IMR-90 (cell line): ENCODE measurements at regions not wholly inside any gene's neighbourhood (a gene's known extent, or its start where the extent isn't known, plus 50 kb on each side); places are given as distances from the start of the nearest gene placed in this dataset.

Source experiments
- ATAC-seq: fragments of 200-7000 bp; cut with Tn5 transposase; 2 replicates; pipeline ENCODE4 v1.9.1; 2020; ENCODE audit warnings: low read depth, mild to moderate bottlenecking, moderate library complexity
- BruUV-seq: library from RNA; stranded (reverse); fragments of 400-500 nt; replicated peaks from 2 replicates; lab custom pipeline; 2021; lab: Mats Ljungman, UMichigan
- CTCF ChIA-PET: fragments of 300-600 bp; formaldehyde crosslinking; extraction: SDS; loops from one replicate; lab custom pipeline; 2021; ENCODE audit warnings: antibody characterized with exemption; lab: Yijun Ruan, JAX
- POLR2A ChIA-PET: fragments of 300-600 bp; sonication (Branson Sonifier 250); formaldehyde crosslinking; loops from one replicate; lab custom pipeline; 2022; ENCODE audit warnings: antibody characterized with exemption; ENCODE audit not compliant: unreplicated experiment; lab: Charles Lee
- DNase-seq: peaks from one replicate; pipeline ENCODE4 v3.0.0; 2013
- H2AFZ ChIP-seq: replicated peaks from 2 replicates; pipeline ENCODE3; 2013; ENCODE audit warnings: low read length, mild to moderate bottlenecking; ENCODE audit not compliant: poor library complexity
- H2AK5ac ChIP-seq: 2 replicates; pipeline ENCODE4 v1.6.1; 2013; ENCODE audit warnings: low read depth, low read length, inconsistent platforms
- H2AK9ac ChIP-seq: replicated peaks from 2 replicates; pipeline ENCODE3; 2013; ENCODE audit warnings: mild to moderate bottlenecking, low read depth, low read length, moderate library complexity; ENCODE audit not compliant: poor library complexity
- H2BK120ac ChIP-seq: 2 replicates; pipeline ENCODE4 v1.6.1; 2013; ENCODE audit warnings: low read depth, low read length, inconsistent platforms
- H2BK15ac ChIP-seq: 3 replicates; pipeline ENCODE4 v1.6.1; 2013; ENCODE audit warnings: low read depth, low read length, inconsistent platforms
- H2BK20ac ChIP-seq: 2 replicates; pipeline ENCODE4 v1.6.1; 2013; ENCODE audit warnings: low read depth, mild to moderate bottlenecking, inconsistent platforms, low read length, moderate library complexity
- H2BK5ac ChIP-seq: 2 replicates; pipeline ENCODE4 v1.6.1; 2013; ENCODE audit warnings: mild to moderate bottlenecking, low read depth, low read length, inconsistent platforms; ENCODE audit not compliant: poor library complexity, severe bottlenecking
- H3K14ac ChIP-seq: replicated peaks from 2 replicates; pipeline ENCODE4 v1.6.1; 2013; ENCODE audit warnings: low read depth, low read length, inconsistent platforms
- H3K18ac ChIP-seq: 2 replicates; pipeline ENCODE4 v1.6.1; 2013; ENCODE audit warnings: low read depth, low read length, control low read depth
- H3K23ac ChIP-seq: 2 replicates; pipeline ENCODE4 v1.6.1; 2013; ENCODE audit warnings: low read depth, low read length, inconsistent platforms
- H3K27ac ChIP-seq: 2 replicates; pipeline ENCODE4 v1.5.1; 2013; ENCODE audit warnings: mild to moderate bottlenecking, control low read depth, low read length; ENCODE audit not compliant: insufficient read depth
- H3K27me3 ChIP-seq: 2 replicates; pipeline ENCODE4 v1.6.1; 2013; ENCODE audit warnings: low read length; ENCODE audit not compliant: control insufficient read depth, insufficient read depth
- H3K36me3 ChIP-seq: 2 replicates; pipeline ENCODE4 v1.6.1; 2013; ENCODE audit warnings: low read length, mixed read lengths; ENCODE audit not compliant: control insufficient read depth, insufficient read depth
- H3K4ac ChIP-seq: 2 replicates; pipeline ENCODE4 v1.6.1; 2013; ENCODE audit warnings: low read depth, low read length, inconsistent platforms
- H3K4me1 ChIP-seq: 2 replicates; pipeline ENCODE4 v1.6.1; 2013; ENCODE audit warnings: low read length, mixed read lengths; ENCODE audit not compliant: control insufficient read depth, insufficient read depth
- H3K4me2 ChIP-seq: 2 replicates; pipeline ENCODE4 v1.6.1; 2013; ENCODE audit warnings: low read depth, mild to moderate bottlenecking, control low read depth, low read length, moderate library complexity
- H3K4me3 ChIP-seq: 2 replicates; pipeline ENCODE4 v1.5.1; 2013; ENCODE audit warnings: low read depth, mild to moderate bottlenecking, control low read depth, low read length, moderate library complexity; ENCODE audit not compliant: insufficient read depth
- H3K56ac ChIP-seq: 2 replicates; pipeline ENCODE4 v1.6.1; 2013; ENCODE audit warnings: low read length, inconsistent platforms; ENCODE audit not compliant: insufficient read depth; ENCODE audit errors: extremely low read depth
- H3K79me1 ChIP-seq, 2 experiments: 2 replicates each; pipeline ENCODE4 v1.6.1; 2013; ENCODE audit warnings: low read length in 2 of 2, inconsistent platforms in 1 of 2, low read depth in 1 of 2
- H3K9ac ChIP-seq: 2 replicates; pipeline ENCODE4 v1.6.1; 2013; ENCODE audit warnings: low read depth, low read length, control low read depth
- H3K9me1 ChIP-seq: 2 replicates; pipeline ENCODE4 v1.6.1; 2013; ENCODE audit warnings: low read length, inconsistent platforms; ENCODE audit not compliant: insufficient read depth
- H3K9me3 ChIP-seq: 2 replicates; pipeline ENCODE4 v1.6.1; 2013; ENCODE audit warnings: low read length; ENCODE audit not compliant: control insufficient read depth, insufficient read depth
- H4K20me1 ChIP-seq: 2 replicates; pipeline ENCODE4 v1.6.1; 2013; ENCODE audit warnings: low read length, inconsistent platforms; ENCODE audit not compliant: insufficient read depth
- H4K5ac ChIP-seq: 2 replicates; pipeline ENCODE4 v1.6.1; 2013; ENCODE audit warnings: mild to moderate bottlenecking, low read depth, low read length, control low read depth
- H4K8ac ChIP-seq, 2 experiments: 2 replicates each; pipeline ENCODE4 v1.6.1; 2013; ENCODE audit warnings: low read depth in 2 of 2, low read length in 2 of 2, control low read depth in 1 of 2, inconsistent platforms in 1 of 2
- H4K91ac ChIP-seq: 2 replicates; pipeline ENCODE4 v1.6.1; 2013; ENCODE audit warnings: low read depth, low read length, inconsistent platforms; ENCODE audit not compliant: insufficient read depth
- BHLHE40 ChIP-seq: fragments of 150-350 bp; IDR thresholded peaks from 2 replicates; pipeline ENCODE4 v1.6.1; 2016; ENCODE audit warnings: mild to moderate bottlenecking, low read depth, low read length
- CEBPB ChIP-seq: IDR thresholded peaks from 2 replicates; pipeline ENCODE4 v1.6.1; 2012; ENCODE audit warnings: low read depth, low read length, improper control_type of control experiment
- CHD1 ChIP-seq: IDR thresholded peaks from 2 replicates; pipeline ENCODE4 v1.6.1; 2012; ENCODE audit warnings: low read depth, low read length, improper control_type of control experiment
- CTCF ChIP-seq: conservative IDR thresholded peaks from 2 replicates; pipeline ENCODE4 v1.5.1; 2012; ENCODE audit warnings: mild to moderate bottlenecking, low read depth, low read length, improper control_type of control experiment
- ELK1 ChIP-seq: fragments of 150-350 bp; IDR thresholded peaks from 2 replicates; pipeline ENCODE4 v1.6.1; 2016; ENCODE audit warnings: low read depth, mild to moderate bottlenecking, low read length, moderate library complexity, borderline replicate concordance
- FOS ChIP-seq: fragments of 150-350 bp; IDR thresholded peaks from 2 replicates; pipeline ENCODE4 v1.6.1; 2016; ENCODE audit warnings: low read depth, low read length
- MAFK ChIP-seq: IDR thresholded peaks from 2 replicates; pipeline ENCODE4 v1.6.1; 2012; ENCODE audit warnings: low read depth, low read length, improper control_type of control experiment
- MAZ ChIP-seq: IDR thresholded peaks from 2 replicates; pipeline ENCODE4 v1.6.1; 2012; ENCODE audit warnings: low read depth, mild to moderate bottlenecking, low read length, improper control_type of control experiment, moderate library complexity, borderline replicate concordance
- MXI1 ChIP-seq: IDR thresholded peaks from 2 replicates; pipeline ENCODE4 v1.6.1; 2012; ENCODE audit warnings: low read depth, mild to moderate bottlenecking, low read length, moderate library complexity, borderline replicate concordance
- NFE2L2 ChIP-seq: fragments of 150-350 bp; IDR thresholded peaks from 2 replicates; pipeline ENCODE4 v1.6.1; 2016; ENCODE audit warnings: low read depth, mild to moderate bottlenecking, low read length
- POLR2A ChIP-seq: IDR thresholded peaks from 2 replicates; pipeline ENCODE4 v1.6.1; 2012; ENCODE audit warnings: mild to moderate bottlenecking, low read depth, low read length
- RAD21 ChIP-seq: IDR thresholded peaks from 2 replicates; pipeline ENCODE4 v1.6.1; 2012; ENCODE audit warnings: low read length, improper control_type of control experiment
- RCOR1 ChIP-seq: IDR thresholded peaks from 2 replicates; pipeline ENCODE4 v1.6.1; 2012; ENCODE audit warnings: mild to moderate bottlenecking, low read length, improper control_type of control experiment; ENCODE audit not compliant: insufficient replicate concordance
- RFX5 ChIP-seq: IDR thresholded peaks from 2 replicates; pipeline ENCODE4 v1.8.0; 2012; ENCODE audit warnings: low read depth, mild to moderate bottlenecking, low read length, moderate library complexity
- SMC3 ChIP-seq: fragments of 150-350 bp; IDR thresholded peaks from 2 replicates; pipeline ENCODE4 v1.6.1; 2016; ENCODE audit warnings: low read depth, mild to moderate bottlenecking, antibody characterized with exemption, low read length, moderate library complexity
- USF2 ChIP-seq: fragments of 150-350 bp; IDR thresholded peaks from 2 replicates; pipeline ENCODE4 v1.6.1; 2017; ENCODE audit warnings: mild to moderate bottlenecking, antibody characterized with exemption, low read length, low read depth
- dilution Hi-C: fragments of 300-500 bp; cut with HindIII; formaldehyde crosslinking; loops from one replicate; pipeline ENCODE4 v1.14.3; 2018; ENCODE audit warnings: low sequenced_read_pairs; ENCODE audit not compliant: unreplicated experiment
- in situ Hi-C: fragments of 300-500 bp; cut with MboI; formaldehyde crosslinking; loops from 3 replicates; pipeline ENCODE4 v1.14.3; 2019; ENCODE audit warnings: low sequenced_read_pairs, inconsistent platforms, mixed read lengths
- intact Hi-C: fragments of 100-400 bp; cut with micrococcal nuclease; formaldehyde crosslinking; loops from 2 replicates; pipeline ENCODE4 v1.10.0; 2022

GRCh38 chr19:28744014-28744413 is 468.9 kb downstream of the UQCRFS1 start:
- Histone ChIP-seq H3K36me3 (no peaks in the 10 kb centered on the region), H3K4ac (no peak overlapping the region), H2AK5ac (no peak overlapping the region), H2AFZ (no peak overlapping the region), H2AK9ac (no peak overlapping the region), H3K14ac (no peak overlapping the region), H3K56ac (no peak overlapping the region), H4K5ac (no peak overlapping the region), H3K4me3 (no peak overlapping the region), H2BK120ac (no peak overlapping the region), H3K9me1 (no peaks in the 10 kb centered on the region), H4K8ac (no peak overlapping the region), H3K79me1 (no peaks in the 10 kb centered on the region), H3K4me2 (no peak overlapping the region), H2BK5ac (no peak overlapping the region), H3K9ac (no peak overlapping the region), H4K91ac (no peak overlapping the region), H3K27me3 (no peaks in the 10 kb centered on the region), H4K20me1 (no peaks in the 10 kb centered on the region), H2BK15ac (no peak overlapping the region), H3K4me1 (no peaks in the 10 kb centered on the region), H2BK20ac (no peak overlapping the region), H3K18ac (no peak overlapping the region), H3K27ac (no peak overlapping the region), H3K23ac (no peak overlapping the region), H3K9me3 (no peaks in the 10 kb centered on the region)
- POLR2A ChIA-PET = no interaction called here
- in situ Hi-C loops (loop anchor here (25.0 kb wide), 2 partner anchors 243 to 518 kb away; no protein-coding TSS in a partner anchor), dilution Hi-C loops (no loop called here), intact Hi-C loops (no loop called here)
- BruUV-seq = no TSS peak
- ATAC-seq (no peak), DNase-seq (no peak)
- no peak for TF ChIP-seq BHLHE40
- no peak for TF ChIP-seq RFX5
- TF ChIP-seq MXI1 = no peak
- TF ChIP-seq MAFK = no peak
- TF ChIP-seq NFE2L2 = no peak
- no peak for TF ChIP-seq CEBPB
- TF ChIP-seq FOS = no peak
- no peak for TF ChIP-seq USF2
- no peak for TF ChIP-seq CHD1
- TF ChIP-seq RCOR1 = no peak
- TF ChIP-seq POLR2A = no peak
- TF ChIP-seq SMC3 = no peak
- no peak for TF ChIP-seq ELK1
- TF ChIP-seq MAZ = no peak
- no peak for TF ChIP-seq RAD21
- TF ChIP-seq CTCF = no peak
- CTCF ChIA-PET = no interaction called here
